HG03064 (cell line): ENCODE measurements at regions not wholly inside any gene's neighbourhood (a gene's known extent, or its start where the extent isn't known, plus 50 kb on each side); places are given as distances from the start of the nearest gene placed in this dataset.

Experiments used
- ATAC-seq: cut with Tn5 transposase; IDR thresholded peaks from one replicate; pipeline ENCODE4 v1.9.1; 2021; ENCODE audit warnings: low read depth; ENCODE audit not compliant: unreplicated experiment

DNA sequence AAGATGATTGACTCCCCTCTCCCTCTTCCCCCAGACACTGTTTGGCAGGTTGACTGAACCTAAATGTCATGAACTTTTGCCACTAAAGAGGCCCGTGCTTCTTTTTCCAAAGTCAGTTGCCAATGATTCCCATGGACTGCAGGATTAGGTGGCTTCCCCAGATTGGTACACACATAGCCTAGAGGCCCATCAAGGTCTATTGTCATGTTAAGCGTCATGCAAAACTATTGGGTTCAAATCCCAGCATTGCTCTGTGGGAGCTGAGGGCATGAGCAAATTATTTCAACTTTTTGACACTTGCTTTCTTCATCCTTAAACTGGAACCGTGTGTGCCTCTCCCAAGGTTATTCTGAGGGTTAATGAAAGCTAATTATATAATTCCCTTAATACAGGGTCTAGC is 430.2 kb upstream of the TBX3 start:
- ATAC-seq, result no peak

DNA sequence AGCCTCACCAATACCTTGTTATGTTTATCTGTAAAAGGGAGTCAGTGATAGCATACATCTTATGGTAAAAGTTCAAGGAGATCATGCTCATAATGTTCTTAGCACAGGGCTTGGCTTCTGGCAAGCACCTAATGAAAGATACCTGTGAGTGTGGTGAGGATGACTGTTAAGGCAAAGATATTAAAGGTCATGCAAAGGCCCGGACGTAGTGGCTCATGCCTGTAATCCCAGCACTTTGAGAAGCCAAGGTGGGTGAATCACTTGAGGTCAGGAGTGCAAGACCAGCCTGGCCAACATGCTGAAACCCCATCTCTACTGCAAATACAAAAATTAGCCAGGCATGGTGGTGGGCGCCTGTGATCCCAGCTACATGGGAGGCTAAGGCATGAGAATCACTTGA is 425.9 kb upstream of the TBX3 start:
- ATAC-seq, result no peak

DNA sequence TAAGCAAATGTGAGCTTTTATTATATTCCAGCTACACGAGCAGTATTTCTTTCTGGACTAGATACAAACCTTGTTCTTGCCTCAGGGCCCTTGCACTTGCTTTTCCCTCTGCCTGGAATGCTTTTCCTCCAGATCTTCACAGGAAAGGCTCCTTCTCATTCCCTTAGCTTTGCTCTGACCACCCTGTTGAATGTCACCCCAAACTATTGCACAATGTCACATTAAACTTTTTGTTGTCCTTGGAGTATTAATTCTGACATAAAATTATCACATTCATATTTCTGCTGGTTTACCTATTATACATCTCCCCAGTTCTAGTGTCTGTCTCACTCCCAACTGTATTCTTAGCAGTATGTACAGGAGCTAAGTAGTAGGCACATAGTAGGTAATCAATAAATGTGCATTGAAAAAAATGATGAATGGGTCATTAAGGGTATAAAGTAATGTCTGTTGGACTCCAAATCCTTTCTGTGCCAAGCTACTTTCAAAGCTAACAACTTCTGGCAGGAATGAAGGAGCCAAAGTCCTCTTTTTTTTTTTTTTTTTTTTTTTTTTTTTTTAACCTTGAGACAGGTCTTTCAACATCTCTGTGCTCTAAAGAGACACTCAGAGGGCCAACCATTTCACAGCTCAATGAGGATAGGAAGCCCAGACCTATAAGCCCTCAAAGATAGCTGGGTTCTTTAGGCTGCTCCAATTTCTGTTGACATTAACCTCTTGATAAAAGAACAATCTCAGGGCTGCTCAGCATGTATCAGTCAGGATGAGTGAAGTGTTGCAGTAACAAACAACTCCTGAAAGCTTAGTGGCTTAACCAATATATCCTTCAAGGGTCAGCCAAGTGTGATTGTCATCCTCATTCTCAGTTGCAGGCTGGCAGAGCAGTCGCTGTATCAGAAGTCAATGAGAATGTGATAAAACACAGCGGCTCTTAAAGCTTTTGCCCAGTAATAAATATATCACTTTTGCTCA is 424.4 kb upstream of the TBX3 start:
- no peak for ATAC-seq

- no peak for ATAC-seq
Measured at GRCh38 chr12:115103884-115104883, 420.2 kb upstream of the TBX3 start.

DNA sequence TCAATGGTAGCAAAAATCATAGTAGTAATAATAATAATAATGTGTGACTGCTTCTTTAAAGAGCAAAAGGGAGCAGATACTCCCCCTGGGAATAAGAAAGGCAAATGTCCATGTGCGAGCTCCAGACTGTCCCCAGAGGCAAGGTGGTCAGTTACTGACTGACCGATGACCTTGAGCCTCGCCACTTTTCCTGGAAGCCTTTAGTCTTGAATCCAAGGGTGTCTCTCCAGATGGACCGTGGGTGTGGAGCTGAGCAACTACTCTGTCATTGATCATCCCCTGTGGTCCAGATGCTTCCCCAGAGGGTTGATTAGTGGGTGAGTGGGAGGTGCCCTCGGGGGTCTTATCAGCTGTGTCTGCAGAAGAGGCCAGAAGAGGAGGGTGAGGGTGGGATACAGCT is 418.5 kb upstream of the TBX3 start:
- no peak for ATAC-seq

DNA sequence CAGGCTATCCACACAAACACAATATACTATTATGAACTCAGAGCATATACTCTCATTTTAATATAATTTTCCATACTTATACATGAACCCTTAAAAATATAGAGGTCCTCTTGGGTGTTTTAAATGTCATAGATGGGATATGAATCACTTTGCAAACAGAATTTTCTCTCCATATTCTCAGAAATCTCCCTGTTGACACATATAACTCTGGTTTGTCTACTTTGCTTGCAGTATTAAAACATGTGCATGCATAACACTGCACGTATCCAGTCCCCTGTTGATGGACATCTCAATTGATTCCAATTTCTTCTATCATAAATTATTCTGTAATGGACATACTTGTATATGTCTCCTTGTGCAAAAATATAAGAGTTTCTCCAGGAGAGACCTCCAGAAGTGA is 417.5 kb upstream of the TBX3 start:
- ATAC-seq, result no peak

DNA sequence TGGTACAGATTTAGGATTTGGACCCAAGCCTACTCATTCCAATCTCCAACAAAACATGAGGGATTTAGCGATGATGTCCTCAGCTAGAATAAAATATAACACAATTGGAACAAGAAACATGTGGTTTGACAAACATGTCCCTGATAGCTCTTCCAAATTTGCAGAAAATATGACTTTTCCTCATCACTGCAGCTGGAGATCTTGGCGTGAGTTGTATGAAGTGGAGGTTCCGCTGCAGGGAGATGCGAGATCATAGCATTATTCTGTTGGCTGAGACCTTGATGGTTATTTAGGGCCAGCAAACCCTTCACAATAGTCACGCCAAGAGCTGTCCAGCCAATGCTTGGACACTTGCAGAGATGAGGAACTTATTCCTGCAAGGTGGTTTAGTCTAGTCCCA is 413.4 kb upstream of the TBX3 start:
- ATAC-seq, result no peak

DNA sequence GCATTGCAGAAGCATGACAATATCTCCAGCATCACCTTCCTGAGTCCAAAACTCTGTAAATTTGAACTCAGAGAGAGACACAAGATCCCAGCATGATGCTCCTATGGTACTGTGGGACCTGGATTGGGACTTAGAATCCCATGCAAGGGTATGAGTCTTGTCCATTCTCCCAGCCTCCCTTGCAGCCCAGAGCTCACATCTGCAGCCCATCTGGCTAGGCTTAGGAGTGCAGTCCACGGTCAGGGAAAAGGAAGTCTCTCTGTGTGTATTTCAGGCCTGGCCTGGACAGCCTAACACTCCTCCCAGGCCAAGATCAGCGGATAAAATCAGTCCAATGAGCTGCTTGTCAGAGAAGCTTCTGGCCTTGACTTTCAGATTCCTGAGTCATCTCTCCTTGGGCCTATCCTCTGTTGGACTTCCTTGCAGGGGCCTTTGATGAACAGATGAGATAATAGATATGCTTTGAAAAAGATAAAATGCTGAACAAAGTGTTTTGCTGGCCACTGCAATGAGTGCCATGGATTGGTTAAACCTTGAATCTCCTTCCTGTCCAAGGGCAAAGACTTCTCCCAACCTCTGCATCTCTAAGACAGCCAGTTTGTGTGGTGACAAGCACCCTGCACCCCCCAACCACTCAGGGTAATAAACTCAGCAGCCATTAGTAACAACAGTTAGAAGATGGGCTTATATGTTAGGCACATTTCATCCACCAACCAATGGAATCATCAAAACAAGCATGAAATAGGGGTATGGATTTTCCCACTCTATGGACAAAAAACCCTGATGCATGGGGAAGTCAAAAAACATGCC is 412.8 kb upstream of the TBX3 start:
- no peak for ATAC-seq

DNA sequence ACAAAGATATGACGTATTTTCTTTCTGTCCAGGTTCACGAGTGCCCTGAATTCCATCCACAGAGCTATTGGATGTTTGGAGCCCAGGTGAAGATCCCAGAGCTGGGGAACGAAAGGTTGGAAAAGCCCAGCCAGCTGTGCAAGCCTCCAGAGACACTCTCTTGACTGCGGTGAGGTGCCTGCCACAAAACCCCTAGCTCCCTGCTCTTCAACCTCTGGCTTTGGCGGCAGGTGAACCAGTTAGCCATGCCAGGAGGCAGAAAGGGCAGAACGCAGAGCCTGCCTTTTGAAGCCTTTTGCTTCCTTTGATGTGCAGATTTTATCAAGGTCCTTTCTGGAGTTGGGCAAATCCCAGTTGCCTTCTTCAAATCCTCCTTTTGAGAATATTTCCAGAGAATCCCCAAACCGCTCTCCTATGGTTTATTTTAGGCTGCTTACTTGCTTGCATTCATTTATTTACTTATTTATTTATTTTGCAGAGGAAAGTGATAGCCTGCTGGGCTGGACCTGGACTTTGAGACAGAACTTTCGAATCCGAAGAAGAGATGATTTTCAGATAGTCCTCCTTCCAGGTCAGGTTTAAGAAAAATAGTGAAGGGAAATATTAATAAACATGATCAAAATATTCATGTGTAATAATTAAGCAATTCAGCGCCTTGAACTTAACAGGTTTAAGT is 411.2 kb upstream of the TBX3 start:
- no peak for ATAC-seq

DNA sequence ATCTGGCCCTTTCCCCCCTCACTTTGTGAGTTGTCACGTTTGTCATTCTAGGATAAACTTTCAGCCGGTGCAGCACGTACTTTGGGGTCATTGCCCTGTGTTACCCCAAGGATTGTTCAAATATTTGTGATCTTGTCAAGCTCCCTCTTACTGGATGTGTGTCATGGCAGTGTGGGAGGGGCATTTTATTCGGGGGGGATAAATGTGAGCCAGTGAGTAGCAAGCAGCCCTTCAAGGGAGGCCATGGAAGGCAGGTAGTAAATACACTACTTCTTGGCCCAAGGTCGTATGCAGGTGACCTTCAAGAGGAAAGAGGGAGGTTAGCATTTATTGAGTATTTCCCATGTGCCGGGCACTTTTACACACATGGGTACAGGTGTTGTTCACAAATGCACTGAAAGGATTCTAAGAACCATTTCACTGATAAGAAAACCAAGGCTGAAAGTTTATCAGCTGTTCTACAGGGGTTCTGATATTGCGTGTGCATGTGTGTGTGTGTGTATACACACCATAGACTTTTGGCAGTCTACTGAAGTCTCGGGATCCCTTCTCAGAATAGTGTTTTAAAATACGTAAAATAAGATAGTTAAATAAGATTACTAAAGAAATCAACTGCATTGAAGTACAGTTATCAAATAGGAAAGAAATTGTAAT is 410.3 kb upstream of the TBX3 start:
- no peak for ATAC-seq

GRCh38 chr12:115093261-115093660 is 409.3 kb upstream of the TBX3 start:
- no peak for ATAC-seq

- no peak for ATAC-seq
Measured at GRCh38 chr12:115090783-115091182, 406.8 kb upstream of the TBX3 start.

GRCh38 chr12:115088995-115089841 is 405.2 kb upstream of the TBX3 start:
- ATAC-seq, result no peak

GRCh38 chr12:115088328-115088994 is 404.5 kb upstream of the TBX3 start:
- ATAC-seq, result no peak

GRCh38 chr12:115085594-115085993 is 401.6 kb upstream of the TBX3 start:
- ATAC-seq, result no peak

GRCh38 chr12:115079760-115080159 is 395.8 kb upstream of the TBX3 start:
- no peak for ATAC-seq

DNA sequence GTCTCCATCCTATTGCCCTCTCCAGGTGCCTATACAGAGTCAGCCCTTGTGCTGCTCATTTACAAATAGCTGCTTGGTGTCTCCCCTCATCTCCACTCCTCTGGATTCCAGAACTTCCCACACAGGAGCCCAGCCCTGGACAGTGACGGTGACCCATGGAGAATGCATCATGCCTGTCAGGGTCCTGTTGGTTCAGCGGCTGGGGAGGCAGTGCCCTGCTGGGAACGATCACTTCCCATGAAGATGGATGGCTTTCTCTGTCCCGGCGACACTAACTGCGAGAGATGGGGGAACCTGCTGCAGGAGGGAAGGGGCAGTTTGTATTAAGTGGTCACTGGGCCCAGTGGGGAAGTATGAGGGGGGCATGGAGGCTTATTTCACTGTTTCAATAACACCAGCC is 395.0 kb upstream of the TBX3 start:
- no peak for ATAC-seq

- ATAC-seq, result no peak
Measured at GRCh38 chr12:115078334-115078733, 394.4 kb upstream of the TBX3 start.
